ENCODE measurements at regions not wholly inside any gene's neighbourhood (a gene's known extent, or its start where the extent isn't known, plus 50 kb on each side); places are given as distances from the start of the nearest gene placed in this dataset.

- TF ChIP-seq EZH2phosphoT487 (IDR thresholded peaks at IDR 0.05; ENCODE audit: borderline replicate concordance, low read length), result no peak
- no peak for TF ChIP-seq CTCF (IDR thresholded peaks at IDR 0.05; ENCODE audit: low read depth, low read length, poor library complexity, severe bottlenecking)
Observed at GRCh38 chr4:124868495-124868894, 156.0 kb upstream of the ANKRD50 start.

Data from DOHH2 (cell line).